GM18951 (cell line): ENCODE measurements at regions not wholly inside any gene's neighbourhood (a gene's known extent, or its start where the extent isn't known, plus 50 kb on each side); places are given as distances from the start of the nearest gene placed in this dataset.
"Not testable (repeated sequence)": the region's sequence is repeated elsewhere in the genome, so short reads cannot be mapped to it uniquely, and the experiment has no call there.

Experiments used
- POLR2A ChIP-seq: IDR thresholded peaks from 4 replicates; pipeline ENCODE4 v1.6.1; 2011; ENCODE audit warnings: mild to moderate bottlenecking; ENCODE audit not compliant: insufficient read length, insufficient read depth; ENCODE audit errors: extremely low read depth
- in situ Hi-C: fragments of 300-500 bp; cut with MboI; formaldehyde crosslinking; loops from one replicate; pipeline ENCODE4 v1.12.0; 2022; ENCODE audit warnings: low sequenced_read_pairs, mixed read lengths, inconsistent platforms; ENCODE audit not compliant: unreplicated experiment

GRCh38 chr6:884570-884969 is 191.6 kb upstream of the EXOC2 start:
- in situ Hi-C loops: no loop called here
- no peak for TF ChIP-seq POLR2A

- TF ChIP-seq POLR2A: no peak
- in situ Hi-C loops: no loop called here
Observed at GRCh38 chr6:882084-882598, 189.2 kb upstream of the EXOC2 start.

- in situ Hi-C loops: no loop called here
- TF ChIP-seq POLR2A: no peak
Observed at GRCh38 chr6:878179-878578, 185.2 kb upstream of the EXOC2 start.

- no peak for TF ChIP-seq POLR2A
- in situ Hi-C loops: no loop called here
Observed at GRCh38 chr6:875012-875411, 182.1 kb upstream of the EXOC2 start.

- in situ Hi-C loops: no loop called here
- no peak for TF ChIP-seq POLR2A
Observed at GRCh38 chr6:872570-873125, 179.7 kb upstream of the EXOC2 start.

GRCh38 chr6:871503-871902 is 178.6 kb upstream of the EXOC2 start:
- in situ Hi-C loops: no loop called here
- TF ChIP-seq POLR2A: no peak

GRCh38 chr6:870096-870495 is 177.2 kb upstream of the EXOC2 start:
- in situ Hi-C loops: no loop called here
- TF ChIP-seq POLR2A: no peak

- in situ Hi-C loops: no loop called here
Observed at GRCh38 chr6:868201-868600, 175.3 kb upstream of the EXOC2 start.

GRCh38 chr6:867378-867777 is 174.4 kb upstream of the EXOC2 start:
- TF ChIP-seq POLR2A: no peak
- in situ Hi-C loops: no loop called here

More at GRCh38 chr6:868201-868600, 175.3 kb upstream of the EXOC2 start:
- no peak for TF ChIP-seq POLR2A

GRCh38 chr6:866316-866715 is 173.4 kb upstream of the EXOC2 start:
- in situ Hi-C loops: no loop called here
- TF ChIP-seq POLR2A: no peak

- in situ Hi-C loops: no loop called here
- TF ChIP-seq POLR2A: no peak
Observed at GRCh38 chr6:865846-866245, 172.9 kb upstream of the EXOC2 start.

GRCh38 chr6:863831-864230 is 170.9 kb upstream of the EXOC2 start:
- in situ Hi-C loops: no loop called here
- no peak for TF ChIP-seq POLR2A

- in situ Hi-C loops: not testable (repeated sequence)
Observed at GRCh38 chr6:863127-863526, 170.2 kb upstream of the EXOC2 start.

GRCh38 chr6:859936-860335 is 167.0 kb upstream of the EXOC2 start:
- in situ Hi-C loops: no loop called here

More at GRCh38 chr6:859936-860335, 167.0 kb upstream of the EXOC2 start:
- TF ChIP-seq POLR2A: no peak
